ENCODE measurements at regions not wholly inside any gene's neighbourhood (a gene's known extent, or its start where the extent isn't known, plus 50 kb on each side); places are given as distances from the start of the nearest gene placed in this dataset.

- 85 to 89% (median 88%) methylated on average over 3 of the region's 3 CpGs for WGBS, 3 donors
- no peak for TF ChIP-seq CTCF (IDR thresholded peaks at IDR 0.05)
- ATAC-seq (no peak), DNase-seq (no peak)
- Histone ChIP-seq H3K27me3 (ENCODE audit: insufficient read depth in 3 of 3, low read length in 2 of 3) (no peaks in the 10 kb centered on the region), H3K4me3 (no peak overlapping the region), H3K9me3 (no peaks in the 10 kb centered on the region), H3K4me1 (no peaks in the 10 kb centered on the region), H3K27ac (no peak overlapping the region), H3K36me3 (ENCODE audit: insufficient read depth in 1 of 2, low read depth in 1 of 2) (no peaks in the 10 kb centered on the region)
- intact Hi-C loops (cut with DNase I) = no loop called here
Measured at GRCh38 chr9:13734601-13735000, 455.1 kb upstream of the MPDZ start.

GRCh38 chr9:13732290-13732689 is 452.8 kb upstream of the MPDZ start:
- Histone ChIP-seq H3K9me3 (no peaks in the 10 kb centered on the region), H3K27me3 (ENCODE audit: insufficient read depth in 3 of 3, low read length in 2 of 3) (no peaks in the 10 kb centered on the region), H3K4me1 (peaks cover 10% of the 10 kb centered on the region), H3K4me3 (no peak overlapping the region), H3K27ac (no peak overlapping the region), H3K36me3 (ENCODE audit: insufficient read depth in 1 of 2, low read depth in 1 of 2) (no peaks in the 10 kb centered on the region)
- ATAC-seq (no peak), DNase-seq (no peak)
- no peak for TF ChIP-seq CTCF (IDR thresholded peaks at IDR 0.05)
- intact Hi-C loops (cut with DNase I) = no loop called here

GRCh38 chr9:13731637-13732036 is 452.1 kb upstream of the MPDZ start:
- DNase-seq (no peak), ATAC-seq (no peak)
- intact Hi-C loops (cut with DNase I) = no loop called here
- no peak for TF ChIP-seq CTCF (IDR thresholded peaks at IDR 0.05)
- Histone ChIP-seq H3K4me1 (peaks cover 10% of the 10 kb centered on the region), H3K4me3 (no peak overlapping the region), H3K27ac (no peak overlapping the region), H3K27me3 (ENCODE audit: insufficient read depth in 3 of 3, low read length in 2 of 3) (no peaks in the 10 kb centered on the region), H3K9me3 (no peaks in the 10 kb centered on the region), H3K36me3 (ENCODE audit: insufficient read depth in 1 of 2, low read depth in 1 of 2) (no peaks in the 10 kb centered on the region)
- 0 to 92% (median 57%) methylated on average over 2 of the region's 2 CpGs for WGBS, 3 donors

GRCh38 chr9:13729955-13730354 is 450.5 kb upstream of the MPDZ start:
- Histone ChIP-seq H3K4me1 (peaks cover 10% of the 10 kb centered on the region), H3K27ac (peak overlapping the region; percentile 82), H3K9me3 (no peaks in the 10 kb centered on the region), H3K36me3 (ENCODE audit: insufficient read depth in 1 of 2, low read depth in 1 of 2) (no peaks in the 10 kb centered on the region), H3K4me3 (no peak overlapping the region), H3K27me3 (ENCODE audit: insufficient read depth in 3 of 3, low read length in 2 of 3) (no peaks in the 10 kb centered on the region)
- intact Hi-C loops (cut with DNase I) = no loop called here
- 87 to 93% (median 90%) methylated on average over 2 of the region's 2 CpGs for WGBS, 3 donors
- ATAC-seq (no peak), DNase-seq (no peak)
- TF ChIP-seq CTCF (IDR thresholded peaks at IDR 0.05) = no peak
